Parathyroid adenoma (tissue), 2 donors: ENCODE measurements at regions not wholly inside any gene's neighbourhood (a gene's known extent, or its start where the extent isn't known, plus 50 kb on each side); places are given as distances from the start of the nearest gene placed in this dataset.

Experiments
- H2AFZ ChIP-seq: fragments of 300-600 bp; sonication (generic); one replicate; pipeline ENCODE4 v1.7.0; 2017; ENCODE audit warnings: antibody characterized with exemption, mild to moderate bottlenecking
- H3K27ac ChIP-seq: fragments of 300-600 bp; sonication (generic); one replicate; pipeline ENCODE4 v1.7.0; 2017
- H3K27me3 ChIP-seq: fragments of 300-600 bp; sonication (generic); one replicate; pipeline ENCODE4 v1.7.0; 2017; ENCODE audit warnings: low read length; ENCODE audit not compliant: control insufficient read depth, insufficient read depth
- H3K36me3 ChIP-seq: fragments of 300-600 bp; sonication (generic); one replicate; pipeline ENCODE4 v1.7.0; 2017; ENCODE audit warnings: low read length; ENCODE audit not compliant: control insufficient read depth, insufficient read depth
- H3K4me1 ChIP-seq: fragments of 300-600 bp; sonication (generic); one replicate; pipeline ENCODE4 v1.7.0; 2017; ENCODE audit warnings: control low read depth
- H3K4me2 ChIP-seq: fragments of 300-600 bp; sonication (generic); one replicate; pipeline ENCODE4 v1.7.0; 2017; ENCODE audit warnings: low read length
- H3K4me3 ChIP-seq: fragments of 300-600 bp; sonication (generic); one replicate; pipeline ENCODE4 v1.7.0; 2017; ENCODE audit warnings: low read depth, low read length
- H3K79me2 ChIP-seq: fragments of 300-600 bp; sonication (generic); one replicate; pipeline ENCODE4 v1.7.0; 2017; ENCODE audit warnings: control low read depth
- H3K9ac ChIP-seq: fragments of 300-600 bp; sonication (generic); one replicate; pipeline ENCODE4 v1.7.0; 2017; ENCODE audit warnings: mild to moderate bottlenecking
- H3K9me3 ChIP-seq: fragments of 300-600 bp; sonication (generic); one replicate; pipeline ENCODE4 v1.7.0; 2017; ENCODE audit warnings: low read length; ENCODE audit not compliant: control insufficient read depth
- CTCF ChIP-seq: fragments of 300-600 bp; sonication (generic); IDR thresholded peaks from one replicate; pipeline ENCODE4 v1.7.0; 2017; ENCODE audit warnings: antibody characterized with exemption, mild to moderate bottlenecking
- donor health status: primary hyperparathyroidism.

DNA sequence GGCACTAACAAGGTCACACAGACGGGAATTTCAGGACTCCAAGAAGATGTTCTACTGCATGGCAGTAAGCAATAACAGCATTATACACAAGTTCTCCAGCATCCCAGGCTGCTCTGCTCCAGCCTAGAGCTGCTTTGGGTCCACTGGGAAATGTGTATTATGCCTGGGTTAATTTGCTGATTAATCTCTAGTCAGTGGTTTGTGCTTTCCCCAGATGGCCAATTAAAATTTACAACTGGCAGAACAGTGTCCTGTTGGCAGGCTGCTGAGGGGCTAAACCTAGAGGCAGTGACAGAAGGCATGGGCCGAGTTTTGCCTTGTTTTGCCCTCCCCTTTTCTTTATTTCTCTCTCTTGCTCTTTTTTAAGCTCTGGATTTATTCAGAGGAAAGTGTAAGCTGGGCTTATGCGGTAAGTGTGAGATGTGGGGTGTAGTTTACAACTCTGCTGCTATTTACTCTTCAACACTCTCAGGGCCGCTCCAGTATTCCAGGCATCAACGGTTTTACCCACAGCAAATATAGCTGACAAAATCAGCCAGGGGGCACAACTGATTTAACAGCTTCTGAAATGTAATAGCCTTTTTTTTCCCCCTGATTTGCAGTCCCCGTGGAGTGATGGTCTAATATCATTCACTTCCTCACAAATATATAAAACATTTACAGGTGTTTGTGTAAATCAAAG is 348.0 kb downstream of the GPD2 start:
- TF ChIP-seq CTCF = no peak
- H2AFZ ChIP-seq = no peak overlapping the region
- no peaks in the 10 kb centered on the region for H3K36me3 ChIP-seq
- H3K79me2 ChIP-seq = no peaks in the 10 kb centered on the region
- H3K27ac ChIP-seq = no peak overlapping the region
- no peak overlapping the region for H3K4me3 ChIP-seq
- H3K4me2 ChIP-seq = no peak overlapping the region
- no peaks in the 10 kb centered on the region for H3K27me3 ChIP-seq
- H3K4me1 ChIP-seq = no peaks in the 10 kb centered on the region
- no peak overlapping the region for H3K9ac ChIP-seq
- no peaks in the 10 kb centered on the region for H3K9me3 ChIP-seq

- H3K9ac ChIP-seq = no peak overlapping the region
- H3K9me3 ChIP-seq = no peaks in the 10 kb centered on the region
- TF ChIP-seq CTCF = no peak
- no peak overlapping the region for H2AFZ ChIP-seq
- H3K27me3 ChIP-seq = no peaks in the 10 kb centered on the region
- no peak overlapping the region for H3K27ac ChIP-seq
- H3K4me1 ChIP-seq = no peaks in the 10 kb centered on the region
- no peaks in the 10 kb centered on the region for H3K36me3 ChIP-seq
- H3K4me2 ChIP-seq = no peak overlapping the region
- H3K4me3 ChIP-seq = no peak overlapping the region
- no peaks in the 10 kb centered on the region for H3K79me2 ChIP-seq
Measured at GRCh38 chr2:156787517-156787916, 351.3 kb downstream of the GPD2 start.

- Histone ChIP-seq H3K27me3 (no peaks in the 10 kb centered on the region), H3K9ac (no peak overlapping the region), H3K9me3 (no peaks in the 10 kb centered on the region), H2AFZ (no peak overlapping the region), H3K4me2 (no peak overlapping the region), H3K4me3 (no peak overlapping the region), H3K27ac (no peak overlapping the region), H3K79me2 (no peaks in the 10 kb centered on the region), H3K36me3 (no peaks in the 10 kb centered on the region), H3K4me1 (no peaks in the 10 kb centered on the region)
- no peak for TF ChIP-seq CTCF
Measured at GRCh38 chr2:156790343-156791037, 354.3 kb downstream of the GPD2 start.

DNA sequence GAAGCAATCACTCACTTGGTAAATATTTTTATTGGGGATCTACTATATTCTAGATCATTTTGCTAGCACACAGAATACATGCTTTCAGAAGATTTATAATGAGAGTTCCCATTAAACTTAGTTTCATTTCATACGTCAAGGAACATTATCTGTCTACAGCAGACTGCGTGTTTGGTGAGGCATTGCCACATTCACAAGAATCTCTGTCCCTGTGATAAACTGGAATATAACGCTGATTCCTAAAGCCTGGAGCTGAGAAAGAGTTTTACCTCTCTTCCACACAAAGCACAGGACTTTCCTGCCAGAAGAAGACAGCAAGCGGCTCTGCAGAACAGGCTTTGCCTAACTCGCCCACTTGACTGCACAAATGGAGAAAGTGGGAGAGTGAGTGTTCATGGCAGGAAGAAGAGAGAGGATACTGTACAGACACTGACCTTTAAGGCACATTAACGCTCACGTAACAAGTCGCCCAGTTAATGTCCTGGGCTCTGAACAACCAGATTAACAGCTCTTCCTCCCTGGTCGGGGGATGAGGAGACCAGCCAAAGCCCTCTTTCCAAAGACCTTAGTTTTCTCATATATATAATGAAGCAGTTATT is 356.2 kb downstream of the GPD2 start:
- H3K4me2 ChIP-seq = no peak overlapping the region
- H3K27ac ChIP-seq = no peak overlapping the region
- H3K4me1 ChIP-seq = no peaks in the 10 kb centered on the region
- no peaks in the 10 kb centered on the region for H3K9me3 ChIP-seq
- no peaks in the 10 kb centered on the region for H3K36me3 ChIP-seq
- no peaks in the 10 kb centered on the region for H3K79me2 ChIP-seq
- H3K9ac ChIP-seq = no peak overlapping the region
- TF ChIP-seq CTCF = no peak
- no peaks in the 10 kb centered on the region for H3K27me3 ChIP-seq
- no peak overlapping the region for H2AFZ ChIP-seq
- no peak overlapping the region for H3K4me3 ChIP-seq
